ENCODE measurements at regions not wholly inside any gene's neighbourhood (a gene's known extent, or its start where the extent isn't known, plus 50 kb on each side); places are given as distances from the start of the nearest gene placed in this dataset.

DNA sequence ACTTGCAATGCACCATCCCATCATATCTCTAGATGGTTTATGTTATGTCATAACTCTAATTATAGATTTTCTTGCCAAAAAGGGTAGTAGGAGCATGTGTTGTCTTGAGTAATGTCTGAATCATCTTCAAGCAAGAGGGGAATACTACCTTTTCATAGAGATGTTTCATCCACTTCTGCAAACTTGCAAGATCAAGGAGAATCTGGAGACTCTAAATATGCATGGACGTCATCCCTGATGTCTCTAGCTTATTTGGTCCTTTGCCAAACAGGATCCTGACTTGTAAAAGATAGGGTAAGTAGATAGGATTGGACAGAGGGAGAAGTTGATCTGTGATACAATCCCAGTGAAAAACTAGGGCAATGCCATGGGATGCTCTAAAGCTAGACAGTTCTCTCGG lies 246.5 kb downstream of the DMRTA1 start:
- Histone ChIP-seq H3K27ac (replicated peaks in 1 of 4) (no peak overlapping the region), H3K4me3 (no peak overlapping the region), H3K4me1 (peaks cover 0 to 7% (median 0%) of the 10 kb centered on the region in 4 donors), H3K27me3 (no peaks in the 10 kb centered on the region), H3K9me3 (no peaks in the 10 kb centered on the region), H3K36me3 (no peaks in the 10 kb centered on the region)
- DNase-seq (ENCODE audit: extremely low spot score): no peak
- WGBS: 65% methylated on average over 2 of the region's 2 CpGs
- TF ChIP-seq EP300 (IDR thresholded peaks at IDR 0.05) (no peak), POLR2A (IDR thresholded peaks at IDR 0.05; ENCODE audit: low read depth) (no peak), POLR2AphosphoS5 (IDR thresholded peaks at IDR 0.05) (no peak)
- TF ChIP-seq, protein P1, sequence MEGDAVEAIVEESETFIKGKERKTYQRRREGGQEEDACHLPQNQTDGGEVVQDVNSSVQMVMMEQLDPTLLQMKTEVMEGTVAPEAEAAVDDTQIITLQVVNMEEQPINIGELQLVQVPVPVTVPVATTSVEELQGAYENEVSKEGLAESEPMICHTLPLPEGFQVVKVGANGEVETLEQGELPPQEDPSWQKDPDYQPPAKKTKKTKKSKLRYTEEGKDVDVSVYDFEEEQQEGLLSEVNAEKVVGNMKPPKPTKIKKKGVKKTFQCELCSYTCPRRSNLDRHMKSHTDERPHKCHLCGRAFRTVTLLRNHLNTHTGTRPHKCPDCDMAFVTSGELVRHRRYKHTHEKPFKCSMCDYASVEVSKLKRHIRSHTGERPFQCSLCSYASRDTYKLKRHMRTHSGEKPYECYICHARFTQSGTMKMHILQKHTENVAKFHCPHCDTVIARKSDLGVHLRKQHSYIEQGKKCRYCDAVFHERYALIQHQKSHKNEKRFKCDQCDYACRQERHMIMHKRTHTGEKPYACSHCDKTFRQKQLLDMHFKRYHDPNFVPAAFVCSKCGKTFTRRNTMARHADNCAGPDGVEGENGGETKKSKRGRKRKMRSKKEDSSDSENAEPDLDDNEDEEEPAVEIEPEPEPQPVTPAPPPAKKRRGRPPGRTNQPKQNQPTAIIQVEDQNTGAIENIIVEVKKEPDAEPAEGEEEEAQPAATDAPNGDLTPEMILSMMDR (IDR thresholded peaks at IDR 0.05): no peak
- intact Hi-C loops (cut with DNase I): no loop called here

DNA sequence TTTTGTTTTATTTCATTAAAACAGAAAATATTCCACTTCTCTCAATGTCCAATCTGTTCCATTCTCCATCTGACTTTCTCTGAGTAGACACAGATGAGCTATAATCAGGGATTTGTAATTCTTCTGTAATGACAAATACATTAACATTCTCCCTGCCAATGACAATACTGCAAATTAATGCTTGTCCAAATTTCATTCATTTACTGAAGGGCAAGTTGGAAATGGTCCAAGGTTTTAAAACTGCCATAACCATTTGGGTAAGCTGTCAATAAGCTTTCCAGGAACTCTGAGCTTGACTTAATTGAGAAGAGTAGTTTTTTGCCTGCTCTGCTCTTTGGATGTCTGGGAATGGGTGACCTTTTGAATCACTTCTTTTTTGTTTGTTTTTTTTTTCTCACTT lies 253.5 kb downstream of the DMRTA1 start:
- peaks cover 0 to 6% (median 0%) of the 10 kb centered on the region in 4 donors for H3K4me1 ChIP-seq
- TF ChIP-seq EP300 (IDR thresholded peaks at IDR 0.05) (no peak), POLR2AphosphoS5 (IDR thresholded peaks at IDR 0.05) (no peak), POLR2A (IDR thresholded peaks at IDR 0.05; ENCODE audit: low read depth) (no peak)
- TF ChIP-seq, protein P1 (IDR thresholded peaks at IDR 0.05): no peak
- H3K27ac ChIP-seq (replicated peaks in 1 of 4): no peak overlapping the region
- no peak overlapping the region for H3K4me3 ChIP-seq
- no peaks in the 10 kb centered on the region for H3K36me3 ChIP-seq
- intact Hi-C loops (cut with DNase I): no loop called here
- no peak for DNase-seq (ENCODE audit: extremely low spot score)
- H3K27me3 ChIP-seq: no peaks in the 10 kb centered on the region
- H3K9me3 ChIP-seq: no peaks in the 10 kb centered on the region

DNA sequence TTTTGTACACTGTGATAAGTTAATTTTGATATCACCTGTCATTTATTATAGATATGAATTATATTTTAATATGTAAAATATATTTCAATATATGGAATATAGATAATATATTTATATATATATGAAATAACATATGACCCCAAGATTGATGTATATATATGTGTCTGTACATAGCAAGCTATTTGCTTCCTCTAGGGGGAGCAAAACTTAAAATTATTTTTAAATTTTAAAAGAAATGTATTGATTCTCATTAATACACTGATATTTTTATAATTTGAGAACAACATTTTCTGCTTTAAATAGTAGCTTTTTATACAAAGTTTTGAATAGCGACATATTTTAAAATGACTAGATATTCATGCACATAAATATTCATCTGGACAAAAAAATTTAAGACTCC lies 272.0 kb downstream of the DMRTA1 start:
- Histone ChIP-seq H3K27me3 (no peaks in the 10 kb centered on the region), H3K27ac (replicated peaks in 1 of 4) (no peak overlapping the region), H3K36me3 (no peaks in the 10 kb centered on the region), H3K4me1 (no peaks in the 10 kb centered on the region), H3K9me3 (no peaks in the 10 kb centered on the region), H3K4me3 (no peak overlapping the region)
- DNase-seq (ENCODE audit: extremely low spot score): no peak
- TF ChIP-seq, protein P1 (IDR thresholded peaks at IDR 0.05): no peak
- TF ChIP-seq EP300 (IDR thresholded peaks at IDR 0.05) (no peak), POLR2A (IDR thresholded peaks at IDR 0.05; ENCODE audit: low read depth) (no peak), POLR2AphosphoS5 (IDR thresholded peaks at IDR 0.05) (no peak)
- WGBS: 81% methylated on average over 1 of the region's 1 CpG
- intact Hi-C loops (cut with DNase I): no loop called here

DNA sequence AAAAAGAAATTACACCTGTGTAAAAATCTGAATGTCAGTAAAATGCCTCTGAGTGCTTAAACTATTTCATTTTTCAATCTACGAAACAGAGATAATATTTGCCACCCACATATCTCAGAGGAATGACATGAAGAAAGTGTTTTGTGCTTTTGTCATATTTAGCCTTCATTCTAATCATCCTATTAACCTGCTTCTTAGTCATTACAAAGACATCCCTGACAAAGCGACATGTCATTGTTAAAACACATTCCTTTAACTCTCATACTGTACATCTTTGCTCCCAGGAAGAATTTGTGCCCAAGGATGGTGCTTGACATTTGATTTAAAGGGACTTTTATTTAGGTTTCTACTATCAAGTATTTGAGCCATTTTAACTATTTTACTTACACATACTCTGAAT lies 275.9 kb downstream of the DMRTA1 start:
- Histone ChIP-seq H3K27me3 (no peaks in the 10 kb centered on the region), H3K36me3 (no peaks in the 10 kb centered on the region), H3K27ac (replicated peaks in 1 of 4) (no peak overlapping the region), H3K4me1 (no peaks in the 10 kb centered on the region), H3K9me3 (no peaks in the 10 kb centered on the region), H3K4me3 (no peak overlapping the region)
- WGBS: 73% methylated on average over 2 of the region's 2 CpGs
- TF ChIP-seq POLR2A (IDR thresholded peaks at IDR 0.05; ENCODE audit: low read depth): no peak
- no peak for TF ChIP-seq EP300 (IDR thresholded peaks at IDR 0.05)
- TF ChIP-seq POLR2AphosphoS5 (IDR thresholded peaks at IDR 0.05): no peak
- TF ChIP-seq, protein P1 (IDR thresholded peaks at IDR 0.05): no peak
- DNase-seq (ENCODE audit: extremely low spot score): no peak
- intact Hi-C loops (cut with DNase I): no loop called here

DNA sequence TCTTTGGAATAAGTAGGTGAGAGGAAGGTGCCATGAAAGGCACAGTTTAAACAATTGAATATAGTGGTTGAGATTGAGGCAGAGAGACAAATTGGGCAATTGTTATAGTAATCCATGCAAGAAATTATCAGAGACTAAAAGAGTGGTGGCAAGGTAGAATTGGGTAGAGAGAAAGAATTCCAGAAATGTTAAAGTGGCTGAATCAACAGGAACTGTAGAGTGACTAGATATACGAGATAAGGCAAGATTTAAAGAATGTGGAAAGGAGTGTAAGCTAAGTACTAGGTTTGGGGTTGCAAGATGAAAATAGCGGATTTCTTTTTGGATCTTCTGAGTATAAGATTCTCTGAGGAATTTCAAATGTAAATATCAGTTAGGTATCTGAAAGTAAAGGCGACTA lies 285.2 kb downstream of the DMRTA1 start:
- no peaks in the 10 kb centered on the region for H3K9me3 ChIP-seq
- H3K4me1 ChIP-seq: no peaks in the 10 kb centered on the region
- no peak overlapping the region for H3K4me3 ChIP-seq
- intact Hi-C loops (cut with DNase I): no loop called here
- H3K27me3 ChIP-seq: no peaks in the 10 kb centered on the region
- DNase-seq (ENCODE audit: extremely low spot score): no peak
- H3K27ac ChIP-seq (replicated peaks in 1 of 4): no peak overlapping the region
- no peaks in the 10 kb centered on the region for H3K36me3 ChIP-seq
- TF ChIP-seq, protein P1 (IDR thresholded peaks at IDR 0.05): no peak
- TF ChIP-seq POLR2A (IDR thresholded peaks at IDR 0.05; ENCODE audit: low read depth) (no peak), EP300 (IDR thresholded peaks at IDR 0.05) (no peak), POLR2AphosphoS5 (IDR thresholded peaks at IDR 0.05) (no peak)
- WGBS: 76% methylated on average over 3 of the region's 3 CpGs

Measured in esophagus muscularis mucosa (tissue), 4 donors.